Suppressor macrophage (primary cell): ENCODE measurements at regions not wholly inside any gene's neighbourhood (a gene's known extent, or its start where the extent isn't known, plus 50 kb on each side); places are given as distances from the start of the nearest gene placed in this dataset.

Experiments
- DNase-seq, 4 experiments: peaks; one replicate each; pipeline ENCODE4 v3.0.0-alpha.2; 2020 to 2022

- DNase-seq = no peak
Measured at GRCh38 chr9:79164406-79164805, 407.4 kb upstream of the TLE4 start.

GRCh38 chr9:79165020-79165780 lies 406.6 kb upstream of the TLE4 start:
- DNase-seq = peak in 3 of 4 experiments; percentile 6 to 47 (median 27)

- no peak for DNase-seq
Measured at GRCh38 chr9:79166005-79166404, 405.8 kb upstream of the TLE4 start.

GRCh38 chr9:79170643-79171042 lies 401.1 kb upstream of the TLE4 start:
- no peak for DNase-seq

- no peak for DNase-seq
Measured at GRCh38 chr9:79173932-79174331, 397.8 kb upstream of the TLE4 start.

GRCh38 chr9:79176014-79176697 lies 395.6 kb upstream of the TLE4 start:
- DNase-seq = no peak

GRCh38 chr9:79184831-79185230 lies 386.9 kb upstream of the TLE4 start:
- DNase-seq = no peak

- no peak for DNase-seq
Measured at GRCh38 chr9:79185866-79186265, 385.9 kb upstream of the TLE4 start.

GRCh38 chr9:79189511-79189924 lies 382.2 kb upstream of the TLE4 start:
- no peak for DNase-seq

GRCh38 chr9:79193001-79193400 lies 378.8 kb upstream of the TLE4 start:
- no peak for DNase-seq

- DNase-seq = no peak
Measured at GRCh38 chr9:79193501-79194223, 378.1 kb upstream of the TLE4 start.

- DNase-seq = peak in 1 of 4 experiments; percentile 16
Measured at GRCh38 chr9:79195879-79196278, 375.9 kb upstream of the TLE4 start.

GRCh38 chr9:79196606-79197005 lies 375.2 kb upstream of the TLE4 start:
- DNase-seq = no peak

GRCh38 chr9:79200336-79200735 lies 371.4 kb upstream of the TLE4 start:
- no peak for DNase-seq

GRCh38 chr9:79201636-79202035 lies 370.1 kb upstream of the TLE4 start:
- no peak for DNase-seq

GRCh38 chr9:79208791-79209396 lies 362.9 kb upstream of the TLE4 start:
- no peak for DNase-seq

- DNase-seq = no peak
Measured at GRCh38 chr9:79210541-79211243, 361.1 kb upstream of the TLE4 start.

- no peak for DNase-seq
Measured at GRCh38 chr9:79213417-79214125, 358.2 kb upstream of the TLE4 start.

GRCh38 chr9:79215821-79216220 lies 355.9 kb upstream of the TLE4 start:
- peak; percentile 31 to 56 (median 48) for DNase-seq

GRCh38 chr9:79220251-79220650 lies 351.5 kb upstream of the TLE4 start:
- no peak for DNase-seq

GRCh38 chr9:79220666-79221065 lies 351.1 kb upstream of the TLE4 start:
- no peak for DNase-seq

GRCh38 chr9:79221084-79221483 lies 350.7 kb upstream of the TLE4 start:
- no peak for DNase-seq
